GM19328 (cell line): ENCODE measurements at regions not wholly inside any gene's neighbourhood (a gene's known extent, or its start where the extent isn't known, plus 50 kb on each side); places are given as distances from the start of the nearest gene placed in this dataset.

Source experiments
- ATAC-seq: cut with Tn5 transposase; IDR thresholded peaks from one replicate; pipeline ENCODE4 v1.9.1; 2021; ENCODE audit warnings: mild to moderate bottlenecking, moderate library complexity; ENCODE audit not compliant: unreplicated experiment

GRCh38 chr3:18127859-18128681, 297.1 kb downstream of the SATB1 start:
- no peak for ATAC-seq

- ATAC-seq = peak; percentile 91
Measured at GRCh38 chr3:18127174-18127858, 297.8 kb downstream of the SATB1 start.

GRCh38 chr3:18126772-18127171, 298.4 kb downstream of the SATB1 start:
- ATAC-seq = no peak

GRCh38 chr3:18124501-18124900, 300.6 kb downstream of the SATB1 start:
- no peak for ATAC-seq

- ATAC-seq = no peak
Measured at GRCh38 chr3:18122264-18122663, 302.9 kb downstream of the SATB1 start.

GRCh38 chr3:18121020-18121419, 304.1 kb downstream of the SATB1 start:
- ATAC-seq = no peak

GRCh38 chr3:18119866-18120265, 305.3 kb downstream of the SATB1 start:
- ATAC-seq = no peak

GRCh38 chr3:18114894-18115293, 310.2 kb downstream of the SATB1 start:
- ATAC-seq = no peak

- ATAC-seq = no peak
Measured at GRCh38 chr3:18113417-18113816, 311.7 kb downstream of the SATB1 start.

GRCh38 chr3:18112674-18113375, 312.3 kb downstream of the SATB1 start:
- ATAC-seq = no peak

- ATAC-seq = peak; percentile 82
Measured at GRCh38 chr3:18111796-18112232, 313.3 kb downstream of the SATB1 start.

- ATAC-seq = no peak
Measured at GRCh38 chr3:18103591-18103990, 321.5 kb downstream of the SATB1 start.

GRCh38 chr3:18100121-18100520, 325.0 kb downstream of the SATB1 start:
- no peak for ATAC-seq

GRCh38 chr3:18099611-18100010, 325.5 kb downstream of the SATB1 start:
- no peak for ATAC-seq

GRCh38 chr3:18098960-18099587, 326.1 kb downstream of the SATB1 start:
- ATAC-seq = no peak

GRCh38 chr3:18097989-18098388, 327.1 kb downstream of the SATB1 start:
- no peak for ATAC-seq

- ATAC-seq = no peak
Measured at GRCh38 chr3:18097473-18097872, 327.7 kb downstream of the SATB1 start.

- ATAC-seq = no peak
Measured at GRCh38 chr3:18092726-18093125, 332.4 kb downstream of the SATB1 start.

GRCh38 chr3:18090377-18090776, 334.8 kb downstream of the SATB1 start:
- ATAC-seq = no peak

- ATAC-seq = no peak
Measured at GRCh38 chr3:18087988-18088387, 337.2 kb downstream of the SATB1 start.

- ATAC-seq = no peak
Measured at GRCh38 chr3:18086760-18087159, 338.4 kb downstream of the SATB1 start.
